Parathyroid adenoma (tissue), 2 donors: ENCODE measurements at regions not wholly inside any gene's neighbourhood (a gene's known extent, or its start where the extent isn't known, plus 50 kb on each side); places are given as distances from the start of the nearest gene placed in this dataset.

Experiments
- H2AFZ ChIP-seq: fragments of 300-600 bp; sonication (generic); one replicate; pipeline ENCODE4 v1.7.0; 2017; ENCODE audit warnings: antibody characterized with exemption, mild to moderate bottlenecking
- H3K27ac ChIP-seq: fragments of 300-600 bp; sonication (generic); one replicate; pipeline ENCODE4 v1.7.0; 2017
- H3K27me3 ChIP-seq: fragments of 300-600 bp; sonication (generic); one replicate; pipeline ENCODE4 v1.7.0; 2017; ENCODE audit warnings: low read length; ENCODE audit not compliant: control insufficient read depth, insufficient read depth
- H3K36me3 ChIP-seq: fragments of 300-600 bp; sonication (generic); one replicate; pipeline ENCODE4 v1.7.0; 2017; ENCODE audit warnings: low read length; ENCODE audit not compliant: control insufficient read depth, insufficient read depth
- H3K4me1 ChIP-seq: fragments of 300-600 bp; sonication (generic); one replicate; pipeline ENCODE4 v1.7.0; 2017; ENCODE audit warnings: control low read depth
- H3K4me2 ChIP-seq: fragments of 300-600 bp; sonication (generic); one replicate; pipeline ENCODE4 v1.7.0; 2017; ENCODE audit warnings: low read length
- H3K4me3 ChIP-seq: fragments of 300-600 bp; sonication (generic); one replicate; pipeline ENCODE4 v1.7.0; 2017; ENCODE audit warnings: low read depth, low read length
- H3K79me2 ChIP-seq: fragments of 300-600 bp; sonication (generic); one replicate; pipeline ENCODE4 v1.7.0; 2017; ENCODE audit warnings: control low read depth
- H3K9ac ChIP-seq: fragments of 300-600 bp; sonication (generic); one replicate; pipeline ENCODE4 v1.7.0; 2017; ENCODE audit warnings: mild to moderate bottlenecking
- H3K9me3 ChIP-seq: fragments of 300-600 bp; sonication (generic); one replicate; pipeline ENCODE4 v1.7.0; 2017; ENCODE audit warnings: low read length; ENCODE audit not compliant: control insufficient read depth
- TF ChIP-seq, protein P1 (sequence below): fragments of 300-600 bp; sonication (generic); IDR thresholded peaks from one replicate; pipeline ENCODE4 v1.7.0; 2017; ENCODE audit warnings: antibody characterized with exemption, mild to moderate bottlenecking
- donor health status: primary hyperparathyroidism.

DNA sequence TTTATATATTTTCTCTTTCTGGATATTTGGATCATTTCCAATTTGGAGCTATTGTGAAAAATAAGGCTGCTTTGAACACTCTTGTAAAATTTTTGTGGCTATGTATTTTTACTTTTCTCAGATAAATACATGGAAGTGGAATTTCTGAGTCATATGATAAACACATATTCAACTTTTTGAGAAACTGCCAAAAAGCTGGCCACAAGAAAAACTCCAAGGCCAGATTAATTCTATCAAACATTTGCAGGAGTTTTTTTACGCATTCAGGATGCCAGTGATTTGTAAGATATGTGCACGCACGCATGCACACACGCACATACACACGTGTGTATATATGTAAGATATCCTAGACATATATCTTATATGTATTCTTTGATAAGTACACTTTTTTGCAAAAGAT is 477.5 kb upstream of the SPHKAP start:
- Histone ChIP-seq H3K4me2 (no peak overlapping the region), H3K27me3 (no peaks in the 10 kb centered on the region), H3K79me2 (no peaks in the 10 kb centered on the region), H3K27ac (no peak overlapping the region), H3K9me3 (no peaks in the 10 kb centered on the region), H3K4me3 (no peak overlapping the region), H2AFZ (no peak overlapping the region), H3K9ac (no peak overlapping the region), H3K36me3 (no peaks in the 10 kb centered on the region), H3K4me1 (no peaks in the 10 kb centered on the region)
- TF ChIP-seq, protein P1, sequence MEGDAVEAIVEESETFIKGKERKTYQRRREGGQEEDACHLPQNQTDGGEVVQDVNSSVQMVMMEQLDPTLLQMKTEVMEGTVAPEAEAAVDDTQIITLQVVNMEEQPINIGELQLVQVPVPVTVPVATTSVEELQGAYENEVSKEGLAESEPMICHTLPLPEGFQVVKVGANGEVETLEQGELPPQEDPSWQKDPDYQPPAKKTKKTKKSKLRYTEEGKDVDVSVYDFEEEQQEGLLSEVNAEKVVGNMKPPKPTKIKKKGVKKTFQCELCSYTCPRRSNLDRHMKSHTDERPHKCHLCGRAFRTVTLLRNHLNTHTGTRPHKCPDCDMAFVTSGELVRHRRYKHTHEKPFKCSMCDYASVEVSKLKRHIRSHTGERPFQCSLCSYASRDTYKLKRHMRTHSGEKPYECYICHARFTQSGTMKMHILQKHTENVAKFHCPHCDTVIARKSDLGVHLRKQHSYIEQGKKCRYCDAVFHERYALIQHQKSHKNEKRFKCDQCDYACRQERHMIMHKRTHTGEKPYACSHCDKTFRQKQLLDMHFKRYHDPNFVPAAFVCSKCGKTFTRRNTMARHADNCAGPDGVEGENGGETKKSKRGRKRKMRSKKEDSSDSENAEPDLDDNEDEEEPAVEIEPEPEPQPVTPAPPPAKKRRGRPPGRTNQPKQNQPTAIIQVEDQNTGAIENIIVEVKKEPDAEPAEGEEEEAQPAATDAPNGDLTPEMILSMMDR: no peak

DNA sequence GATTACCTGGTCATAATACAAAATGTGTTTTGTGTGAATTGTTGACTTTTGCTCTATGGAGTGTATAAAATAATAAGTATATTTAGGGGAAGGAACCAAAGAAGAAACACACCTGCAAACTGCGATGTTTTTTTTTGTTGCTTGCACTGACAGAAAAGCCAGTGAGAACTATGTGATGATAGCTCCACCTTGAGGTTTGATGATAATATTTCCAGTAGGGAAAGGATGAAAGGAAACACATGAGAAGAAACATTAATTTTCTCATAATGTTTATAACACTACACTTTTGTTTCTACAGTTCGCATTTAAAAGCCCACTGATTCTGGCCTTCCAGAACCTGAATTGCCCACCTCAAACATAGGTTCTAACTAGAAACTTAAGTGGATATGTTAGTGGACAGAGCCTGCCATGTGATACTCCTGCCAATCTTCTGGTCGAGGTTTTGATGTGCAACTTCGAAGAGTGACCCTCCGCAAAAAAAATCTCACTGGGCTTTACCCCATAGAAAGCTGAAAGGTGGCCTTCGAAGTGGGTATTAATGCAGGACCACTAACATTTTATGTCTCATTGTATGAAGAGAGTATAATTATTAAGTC is 476.4 kb upstream of the SPHKAP start:
- Histone ChIP-seq H3K4me3 (no peak overlapping the region), H3K27ac (no peak overlapping the region), H3K36me3 (no peaks in the 10 kb centered on the region), H3K9me3 (no peaks in the 10 kb centered on the region), H3K4me1 (no peaks in the 10 kb centered on the region), H3K27me3 (no peaks in the 10 kb centered on the region), H3K4me2 (no peak overlapping the region), H2AFZ (no peak overlapping the region), H3K79me2 (no peaks in the 10 kb centered on the region), H3K9ac (no peak overlapping the region)
- TF ChIP-seq, protein P1: peak; percentile 42

DNA sequence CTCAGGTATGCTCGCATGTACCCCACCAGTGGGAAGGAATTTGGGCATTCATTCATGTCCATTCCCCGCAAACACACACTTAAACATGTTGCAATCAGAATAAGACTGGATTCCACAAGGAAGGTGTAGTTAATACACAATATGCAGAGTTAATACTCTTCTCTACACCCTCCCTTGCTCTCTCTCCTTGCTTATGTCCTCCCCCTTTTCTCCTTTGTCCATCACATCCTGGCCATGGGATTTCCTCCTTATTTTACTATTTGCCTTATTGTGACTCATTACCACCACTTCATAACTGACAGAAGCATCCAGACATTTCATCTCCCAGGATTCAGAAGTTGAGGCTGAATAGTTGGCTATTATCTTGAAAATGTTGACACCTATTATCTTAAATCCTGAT is 473.8 kb upstream of the SPHKAP start:
- H3K27ac ChIP-seq: no peak overlapping the region
- H3K27me3 ChIP-seq: no peaks in the 10 kb centered on the region
- TF ChIP-seq, protein P1: no peak
- H2AFZ ChIP-seq: no peak overlapping the region
- no peak overlapping the region for H3K9ac ChIP-seq
- H3K9me3 ChIP-seq: no peaks in the 10 kb centered on the region
- H3K4me1 ChIP-seq: no peaks in the 10 kb centered on the region
- no peak overlapping the region for H3K4me3 ChIP-seq
- H3K36me3 ChIP-seq: no peaks in the 10 kb centered on the region
- H3K4me2 ChIP-seq: no peak overlapping the region
- no peaks in the 10 kb centered on the region for H3K79me2 ChIP-seq

DNA sequence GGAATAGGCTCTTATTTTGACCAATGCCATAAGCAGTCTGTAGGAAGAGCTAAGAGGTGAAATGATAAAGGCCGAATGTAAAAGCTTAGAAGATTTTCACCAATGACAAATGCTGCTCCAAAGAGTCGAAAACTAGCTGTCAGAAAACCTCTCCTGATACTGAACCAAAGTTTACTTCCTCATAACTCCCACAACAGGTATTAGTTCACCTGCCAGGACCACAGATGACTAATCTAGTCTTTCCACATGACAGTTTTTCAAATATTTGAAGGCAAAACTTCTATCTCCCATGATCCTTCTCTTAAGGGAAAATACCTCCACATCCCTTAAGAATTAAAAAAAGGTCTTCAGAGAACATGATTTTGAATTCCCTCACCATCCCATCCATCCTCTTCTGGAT is 473.2 kb upstream of the SPHKAP start:
- Histone ChIP-seq H3K4me1 (no peaks in the 10 kb centered on the region), H3K4me2 (no peak overlapping the region), H3K36me3 (no peaks in the 10 kb centered on the region), H3K27me3 (no peaks in the 10 kb centered on the region), H3K9me3 (no peaks in the 10 kb centered on the region), H2AFZ (no peak overlapping the region), H3K79me2 (no peaks in the 10 kb centered on the region), H3K4me3 (no peak overlapping the region), H3K27ac (no peak overlapping the region), H3K9ac (no peak overlapping the region)
- TF ChIP-seq, protein P1: no peak

DNA sequence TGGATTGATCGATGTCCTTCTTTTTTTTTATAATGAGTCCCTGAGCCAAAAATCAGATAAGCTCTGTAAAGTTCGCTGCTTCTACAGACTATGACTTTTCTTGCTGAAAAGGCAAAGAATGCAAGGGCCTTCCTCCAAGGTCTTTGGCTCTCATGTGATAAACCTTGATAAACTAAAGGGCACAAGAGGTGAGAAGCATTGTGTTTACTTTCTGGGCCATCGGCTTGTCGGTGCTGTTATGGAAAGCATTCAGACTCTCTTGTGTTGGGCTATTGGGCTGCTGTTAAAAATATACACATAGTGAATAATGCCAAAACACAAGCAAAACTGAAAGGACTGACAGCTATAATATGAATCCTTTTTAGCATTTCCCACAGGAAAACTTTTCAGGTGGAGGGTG is 472.4 kb upstream of the SPHKAP start:
- no peak overlapping the region for H3K4me3 ChIP-seq
- no peaks in the 10 kb centered on the region for H3K9me3 ChIP-seq
- no peak overlapping the region for H3K9ac ChIP-seq
- H3K4me1 ChIP-seq: no peaks in the 10 kb centered on the region
- H2AFZ ChIP-seq: no peak overlapping the region
- H3K4me2 ChIP-seq: peak overlapping the region; percentile 29
- no peak overlapping the region for H3K27ac ChIP-seq
- no peaks in the 10 kb centered on the region for H3K36me3 ChIP-seq
- H3K27me3 ChIP-seq: no peaks in the 10 kb centered on the region
- TF ChIP-seq, protein P1: no peak
- no peaks in the 10 kb centered on the region for H3K79me2 ChIP-seq
